Karpas-422 (cell line): ENCODE measurements at regions not wholly inside any gene's neighbourhood (a gene's known extent, or its start where the extent isn't known, plus 50 kb on each side); places are given as distances from the start of the nearest gene placed in this dataset.

Experiments used
- DNase-seq: peaks from one replicate; pipeline ENCODE4 v3.0.0-alpha.2; 2015
- H2AFZ ChIP-seq: fragments of 200-600 bp; sonication (generic); 2 replicates; pipeline ENCODE4 v1.6.1; 2014; ENCODE audit warnings: antibody characterized with exemption, low read length, mixed read lengths
- H3K27ac ChIP-seq: fragments of 200-600 bp; sonication (generic); 2 replicates; pipeline ENCODE4 v1.5.1; 2014; ENCODE audit warnings: mild to moderate bottlenecking, low read length, moderate library complexity
- H3K27me3 ChIP-seq: fragments of 200-600 bp; sonication (generic); 2 replicates; pipeline ENCODE4 v1.6.1; 2014; ENCODE audit warnings: low read length, mixed read lengths
- H3K36me3 ChIP-seq: fragments of 200-600 bp; sonication (generic); 2 replicates; pipeline ENCODE4 v1.6.1; 2014; ENCODE audit warnings: low read length, mixed read lengths; ENCODE audit not compliant: insufficient read depth
- H3K4me1 ChIP-seq: fragments of 200-600 bp; sonication (generic); 2 replicates; pipeline ENCODE4 v1.6.1; 2014; ENCODE audit warnings: mild to moderate bottlenecking, low read length, mixed read lengths
- H3K4me2 ChIP-seq: fragments of 200-600 bp; sonication (generic); 2 replicates; pipeline ENCODE4 v1.6.1; 2014; ENCODE audit warnings: low read length, low read depth, mild to moderate bottlenecking; ENCODE audit not compliant: poor library complexity, severe bottlenecking
- H3K4me3 ChIP-seq: fragments of 200-600 bp; sonication (generic); 2 replicates; pipeline ENCODE4 v1.5.1; 2014; ENCODE audit warnings: mild to moderate bottlenecking, antibody characterized with exemption, low read length, mixed read lengths
- H3K79me2 ChIP-seq: fragments of 200-600 bp; sonication (generic); 2 replicates; pipeline ENCODE4 v1.6.1; 2014; ENCODE audit warnings: mild to moderate bottlenecking, low read length, mixed read lengths
- H3K9ac ChIP-seq: fragments of 200-600 bp; sonication (generic); 2 replicates; pipeline ENCODE4 v1.6.0; 2014; ENCODE audit warnings: low read length
- H3K9me2 ChIP-seq: fragments of 200-600 bp; sonication (generic), shearing (Covaris generic); replicated peaks from 2 replicates; pipeline ENCODE4 v1.6.0; 2014; ENCODE audit warnings: mild to moderate bottlenecking, low read length, moderate library complexity; ENCODE audit not compliant: insufficient read depth
- H3K9me3 ChIP-seq: fragments of 300-700, 200-600 bp; sonication (generic); 2 replicates; pipeline ENCODE4 v1.6.1; 2014; ENCODE audit warnings: low read length, mixed read lengths
- H4K20me1 ChIP-seq: fragments of 200-600 bp; sonication (generic); 2 replicates; pipeline ENCODE4 v1.6.1; 2014; ENCODE audit warnings: mild to moderate bottlenecking, antibody characterized with exemption, low read length, low read depth; ENCODE audit not compliant: insufficient read depth

DNA sequence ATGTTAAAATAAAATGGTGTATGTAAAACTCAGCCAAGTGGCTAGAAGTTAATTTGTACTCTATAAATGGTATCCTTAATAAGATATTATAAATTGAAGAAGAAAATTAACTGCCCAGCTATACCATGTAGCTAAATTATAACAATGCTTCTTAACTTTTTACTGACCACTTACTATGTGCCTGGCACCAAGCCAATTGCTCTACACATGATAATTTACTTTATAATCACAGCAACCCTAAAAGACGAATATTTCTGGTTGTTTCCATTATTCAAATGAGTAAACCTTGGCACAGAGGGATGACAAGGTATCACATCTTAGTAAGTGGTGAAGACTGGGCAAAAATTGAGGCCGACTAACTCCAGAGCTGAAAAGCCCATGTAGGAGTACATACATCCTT, 1506.6 kb downstream of the PCDH7 start:
- Histone ChIP-seq H3K9me3 (peaks cover 29% of the 10 kb centered on the region), H3K27ac (no peak overlapping the region), H3K4me1 (no peaks in the 10 kb centered on the region), H3K36me3 (no peaks in the 10 kb centered on the region), H3K9me2 (no peaks in the 10 kb centered on the region), H3K79me2 (no peaks in the 10 kb centered on the region), H4K20me1 (no peaks in the 10 kb centered on the region), H3K4me2 (no peak overlapping the region), H3K9ac (no peak overlapping the region), H3K4me3 (no peak overlapping the region), H3K27me3 (no peaks in the 10 kb centered on the region), H2AFZ (no peak overlapping the region)
- no peak for DNase-seq

- no peak overlapping the region for H3K4me3 ChIP-seq
- no peak for DNase-seq
- no peaks in the 10 kb centered on the region for H3K9me2 ChIP-seq
- no peak overlapping the region for H3K4me2 ChIP-seq
- no peak overlapping the region for H3K9ac ChIP-seq
- H3K36me3 ChIP-seq = no peaks in the 10 kb centered on the region
- H3K79me2 ChIP-seq = no peaks in the 10 kb centered on the region
- H3K4me1 ChIP-seq = no peaks in the 10 kb centered on the region
- H4K20me1 ChIP-seq = no peaks in the 10 kb centered on the region
- H2AFZ ChIP-seq = no peak overlapping the region
- H3K9me3 ChIP-seq = peaks cover 26% of the 10 kb centered on the region
- no peaks in the 10 kb centered on the region for H3K27me3 ChIP-seq
- no peak overlapping the region for H3K27ac ChIP-seq
Observed at GRCh38 chr4:32243926-32244325, 1523.8 kb downstream of the PCDH7 start.

DNA sequence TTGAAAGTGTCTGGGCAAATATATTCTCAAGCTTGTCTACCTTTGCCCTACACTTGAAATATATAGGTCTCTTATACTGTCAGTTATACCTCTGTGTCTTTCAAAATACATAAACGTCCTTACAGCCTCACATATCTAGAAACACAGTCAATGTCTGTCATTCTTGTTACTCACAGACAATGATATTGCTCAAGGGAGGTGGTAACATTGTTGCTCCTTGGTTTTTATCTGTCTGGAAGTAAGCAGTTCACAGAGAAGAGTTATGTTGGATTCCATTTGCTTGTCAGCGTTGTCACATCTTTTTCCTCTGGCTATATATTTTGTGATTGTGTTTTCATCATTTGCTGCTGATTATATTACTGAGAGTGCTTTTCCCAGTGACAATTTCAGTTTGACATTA, 1528.9 kb downstream of the PCDH7 start:
- Histone ChIP-seq H3K36me3 (no peaks in the 10 kb centered on the region), H2AFZ (no peak overlapping the region), H3K9ac (no peak overlapping the region), H3K4me1 (no peaks in the 10 kb centered on the region), H3K79me2 (no peaks in the 10 kb centered on the region), H4K20me1 (no peaks in the 10 kb centered on the region), H3K27ac (no peak overlapping the region), H3K9me3 (peaks cover 32% of the 10 kb centered on the region), H3K9me2 (no peaks in the 10 kb centered on the region), H3K4me2 (no peak overlapping the region), H3K27me3 (no peaks in the 10 kb centered on the region), H3K4me3 (no peak overlapping the region)
- DNase-seq = no peak

DNA sequence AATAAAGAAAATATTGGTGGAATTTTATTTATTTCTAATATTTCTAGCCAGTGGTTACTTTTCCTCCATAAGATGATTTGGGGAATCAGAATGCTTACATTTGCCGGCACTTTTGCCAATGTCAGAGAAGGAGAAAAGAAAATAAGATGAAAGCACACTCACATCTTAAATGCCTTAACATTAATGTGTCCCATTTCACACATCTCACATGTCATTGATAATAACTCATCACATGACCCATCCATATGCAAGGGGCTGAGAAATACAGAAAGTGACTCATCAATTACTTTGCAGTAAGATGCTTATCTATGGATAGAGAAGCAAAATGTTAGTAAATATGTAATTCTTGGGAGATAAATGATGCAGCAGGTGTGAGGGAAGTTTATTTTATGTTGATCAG, 1531.0 kb downstream of the PCDH7 start:
- Histone ChIP-seq H3K36me3 (no peaks in the 10 kb centered on the region), H2AFZ (no peak overlapping the region), H3K9ac (no peak overlapping the region), H4K20me1 (no peaks in the 10 kb centered on the region), H3K27ac (no peak overlapping the region), H3K9me3 (peaks cover 26% of the 10 kb centered on the region), H3K9me2 (no peaks in the 10 kb centered on the region), H3K4me2 (no peak overlapping the region), H3K4me3 (no peak overlapping the region), H3K27me3 (no peaks in the 10 kb centered on the region), H3K79me2 (no peaks in the 10 kb centered on the region), H3K4me1 (no peaks in the 10 kb centered on the region)
- DNase-seq = no peak

GRCh38 chr4:32251926-32252325, 1531.8 kb downstream of the PCDH7 start:
- H2AFZ ChIP-seq = no peak overlapping the region
- DNase-seq = no peak
- no peaks in the 10 kb centered on the region for H3K9me2 ChIP-seq
- no peak overlapping the region for H3K4me3 ChIP-seq
- H3K79me2 ChIP-seq = no peaks in the 10 kb centered on the region
- peaks cover 26% of the 10 kb centered on the region for H3K9me3 ChIP-seq
- no peak overlapping the region for H3K27ac ChIP-seq
- no peaks in the 10 kb centered on the region for H3K4me1 ChIP-seq
- no peak overlapping the region for H3K9ac ChIP-seq
- H3K36me3 ChIP-seq = no peaks in the 10 kb centered on the region
- no peaks in the 10 kb centered on the region for H3K27me3 ChIP-seq
- no peaks in the 10 kb centered on the region for H4K20me1 ChIP-seq
- no peak overlapping the region for H3K4me2 ChIP-seq

DNA sequence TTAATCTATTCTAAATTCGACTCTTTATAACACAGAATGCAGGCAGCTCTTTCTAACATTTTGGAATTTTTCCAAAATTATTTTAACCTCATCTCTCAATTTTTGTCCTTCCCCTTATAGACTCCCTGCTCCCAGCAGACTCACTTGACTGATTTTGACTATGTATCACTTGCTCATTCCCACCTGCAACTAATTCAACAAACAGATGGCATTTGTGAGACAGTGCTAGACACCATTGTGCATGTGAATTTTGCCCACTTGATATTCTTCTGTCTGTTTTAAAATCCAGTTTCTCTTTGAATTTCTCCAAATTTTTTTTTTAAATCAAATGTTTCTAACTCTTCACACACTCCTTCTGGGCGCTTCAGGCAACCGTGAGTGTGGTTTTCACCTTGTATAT, 1534.0 kb downstream of the PCDH7 start:
- H3K27ac ChIP-seq = no peak overlapping the region
- H3K4me3 ChIP-seq = no peak overlapping the region
- no peak overlapping the region for H3K4me2 ChIP-seq
- H3K9me3 ChIP-seq = peaks cover 31% of the 10 kb centered on the region
- no peaks in the 10 kb centered on the region for H3K4me1 ChIP-seq
- no peaks in the 10 kb centered on the region for H3K36me3 ChIP-seq
- H3K27me3 ChIP-seq = no peaks in the 10 kb centered on the region
- no peak overlapping the region for H3K9ac ChIP-seq
- no peaks in the 10 kb centered on the region for H3K9me2 ChIP-seq
- no peak for DNase-seq
- no peaks in the 10 kb centered on the region for H3K79me2 ChIP-seq
- H4K20me1 ChIP-seq = no peaks in the 10 kb centered on the region
- H2AFZ ChIP-seq = no peak overlapping the region

- H3K9me3 ChIP-seq = peaks cover 26% of the 10 kb centered on the region
- H3K79me2 ChIP-seq = no peaks in the 10 kb centered on the region
- H3K4me3 ChIP-seq = no peak overlapping the region
- DNase-seq = no peak
- no peaks in the 10 kb centered on the region for H3K9me2 ChIP-seq
- no peak overlapping the region for H3K27ac ChIP-seq
- no peaks in the 10 kb centered on the region for H3K4me1 ChIP-seq
- no peaks in the 10 kb centered on the region for H4K20me1 ChIP-seq
- H3K4me2 ChIP-seq = no peak overlapping the region
- H3K9ac ChIP-seq = no peak overlapping the region
- no peaks in the 10 kb centered on the region for H3K27me3 ChIP-seq
- H3K36me3 ChIP-seq = no peaks in the 10 kb centered on the region
- H2AFZ ChIP-seq = no peak overlapping the region
Observed at GRCh38 chr4:32258986-32259385, 1538.8 kb downstream of the PCDH7 start.

GRCh38 chr4:32261196-32261595, 1541.0 kb downstream of the PCDH7 start:
- H3K4me1 ChIP-seq = no peaks in the 10 kb centered on the region
- H3K9me3 ChIP-seq = peaks cover 24% of the 10 kb centered on the region
- no peaks in the 10 kb centered on the region for H3K36me3 ChIP-seq
- no peak overlapping the region for H3K9ac ChIP-seq
- H3K9me2 ChIP-seq = no peaks in the 10 kb centered on the region
- no peaks in the 10 kb centered on the region for H3K27me3 ChIP-seq
- no peaks in the 10 kb centered on the region for H3K79me2 ChIP-seq
- H4K20me1 ChIP-seq = no peaks in the 10 kb centered on the region
- no peak overlapping the region for H3K27ac ChIP-seq
- no peak overlapping the region for H3K4me3 ChIP-seq
- DNase-seq = no peak
- no peak overlapping the region for H2AFZ ChIP-seq
- H3K4me2 ChIP-seq = no peak overlapping the region

DNA sequence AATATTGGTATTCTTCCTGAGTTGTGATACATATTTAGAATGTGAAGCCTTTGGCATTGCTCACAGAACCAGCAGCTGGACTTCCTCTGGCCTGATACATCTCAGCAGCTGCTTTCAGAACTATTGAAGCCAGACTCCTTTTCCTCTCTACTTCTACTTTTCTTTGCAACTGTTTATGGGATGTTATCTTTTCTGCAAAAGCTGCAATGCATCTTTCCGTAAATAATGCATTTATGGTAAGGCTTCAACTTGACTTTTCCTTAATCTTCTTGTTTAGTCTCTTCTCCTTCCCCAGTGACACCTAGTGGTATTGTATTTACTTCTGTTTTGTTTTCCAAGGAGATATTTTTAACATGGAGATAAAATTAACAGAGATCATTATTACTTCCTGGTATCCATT, 1548.7 kb downstream of the PCDH7 start:
- Histone ChIP-seq H3K4me1 (no peaks in the 10 kb centered on the region), H3K9ac (no peak overlapping the region), H3K36me3 (no peaks in the 10 kb centered on the region), H2AFZ (no peak overlapping the region), H4K20me1 (no peaks in the 10 kb centered on the region), H3K4me3 (no peak overlapping the region), H3K79me2 (no peaks in the 10 kb centered on the region), H3K9me2 (no peaks in the 10 kb centered on the region), H3K27me3 (no peaks in the 10 kb centered on the region), H3K9me3 (peaks cover 10% of the 10 kb centered on the region), H3K27ac (no peak overlapping the region), H3K4me2 (no peak overlapping the region)
- DNase-seq = no peak
